Stimulated activated CD8-positive, alpha-beta memory T cell treated with anti-CD3 and anti-CD28 coated beads, Interleukin-7, amount 100 ng/mL, for 24 hours (primary cell): ENCODE measurements at regions not wholly inside any gene's neighbourhood (a gene's known extent, or its start where the extent isn't known, plus 50 kb on each side); places are given as distances from the start of the nearest gene placed in this dataset.
"Not testable (repeated sequence)": the region's sequence is repeated elsewhere in the genome, so short reads cannot be mapped to it uniquely, and the experiment has no call there.

Experiments used
- DNase-seq: peaks from one replicate; pipeline ENCODE4 v3.0.0-alpha.2; 2020; ENCODE audit warnings: low read depth

DNA sequence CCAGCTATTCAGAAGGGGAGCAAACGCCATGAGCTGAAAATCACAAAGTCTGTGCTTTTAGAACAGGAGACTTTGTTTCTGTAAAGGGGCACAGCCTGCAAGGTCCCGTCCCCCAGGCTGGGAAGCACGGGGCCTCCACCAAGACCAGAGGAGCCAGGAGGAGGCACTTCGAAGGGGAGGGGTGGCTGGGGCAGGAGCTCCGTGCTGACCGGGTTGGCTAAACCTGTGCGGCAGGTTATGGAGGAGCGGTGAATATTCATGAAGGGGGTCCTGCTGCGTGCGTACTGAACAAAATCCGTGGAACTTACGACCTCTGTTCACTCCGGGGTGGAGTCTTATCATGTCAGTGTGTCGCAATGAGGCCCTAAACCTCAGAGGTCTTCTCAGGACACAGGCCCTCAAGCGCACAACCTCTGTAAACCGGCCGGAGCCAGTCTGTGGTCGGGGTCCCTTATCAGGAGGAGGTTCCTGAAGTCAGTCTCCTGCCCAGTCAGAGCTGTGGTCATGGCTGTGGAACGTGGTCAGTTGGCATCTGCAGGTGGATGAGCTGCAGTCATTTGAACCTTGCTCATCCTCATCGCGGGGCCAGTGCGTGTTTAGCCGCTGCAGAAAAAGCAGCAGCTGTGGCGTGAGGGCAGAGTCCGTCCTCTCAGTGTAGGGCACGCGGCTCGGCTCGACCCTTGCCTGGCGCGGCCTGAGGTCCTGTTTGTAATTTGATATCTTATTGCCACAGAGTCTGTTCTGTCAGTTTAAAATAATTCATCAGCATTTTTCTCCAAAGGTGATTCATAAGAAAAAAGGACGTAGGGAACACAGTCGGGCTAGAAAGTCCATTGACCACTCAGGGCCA is 5507.7 kb upstream of the TPTE start:
- not testable (repeated sequence) for DNase-seq

DNA sequence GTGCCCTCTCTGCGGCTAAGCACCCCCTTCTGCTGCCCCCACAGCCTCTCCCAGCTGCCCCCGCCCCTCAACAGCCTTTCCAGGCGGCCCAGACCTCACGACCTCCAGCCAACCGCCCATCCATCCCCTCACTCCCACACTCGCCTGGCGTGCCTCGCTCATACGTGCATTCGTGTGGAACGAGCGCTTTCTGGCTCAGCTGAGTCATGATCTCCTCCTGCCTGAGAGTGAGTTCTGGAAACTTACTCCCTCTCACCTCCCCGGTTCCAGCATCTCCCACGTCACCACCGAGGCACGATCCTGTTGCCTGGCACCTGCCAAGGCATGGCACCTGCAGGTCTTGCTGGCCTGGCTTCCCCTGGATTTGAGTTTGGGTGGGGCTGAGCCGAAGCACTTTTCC is 5506.2 kb upstream of the TPTE start:
- DNase-seq, result not testable (repeated sequence)

DNA sequence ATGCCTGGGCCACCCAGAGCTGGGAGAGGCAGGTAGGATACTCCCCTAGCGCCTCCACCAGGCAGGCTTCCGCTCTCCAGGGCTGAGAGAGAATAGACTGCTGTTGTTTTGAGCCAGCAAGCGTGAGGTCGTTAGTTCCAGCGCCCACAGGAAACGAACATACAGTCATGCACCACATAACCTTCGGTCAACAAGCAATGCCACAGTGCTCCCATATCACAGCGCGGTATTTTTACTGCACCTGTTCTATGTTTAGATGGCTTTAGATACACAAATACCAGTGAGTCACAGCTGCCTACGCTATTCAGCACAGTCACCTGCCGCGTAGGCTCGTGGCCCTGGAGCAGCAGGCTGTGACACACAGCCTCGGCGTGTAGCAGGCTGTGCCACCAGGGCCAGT is 5502.3 kb upstream of the TPTE start:
- not testable (repeated sequence) for DNase-seq

GRCh38 chr21:5021815-5022214 is 5499.6 kb upstream of the TPTE start:
- DNase-seq, result not testable (repeated sequence)

- not testable (repeated sequence) for DNase-seq
Observed at GRCh38 chr21:5022254-5022653, 5499.1 kb upstream of the TPTE start.

- DNase-seq, result not testable (repeated sequence)
Observed at GRCh38 chr21:5022748-5023147, 5498.6 kb upstream of the TPTE start.

DNA sequence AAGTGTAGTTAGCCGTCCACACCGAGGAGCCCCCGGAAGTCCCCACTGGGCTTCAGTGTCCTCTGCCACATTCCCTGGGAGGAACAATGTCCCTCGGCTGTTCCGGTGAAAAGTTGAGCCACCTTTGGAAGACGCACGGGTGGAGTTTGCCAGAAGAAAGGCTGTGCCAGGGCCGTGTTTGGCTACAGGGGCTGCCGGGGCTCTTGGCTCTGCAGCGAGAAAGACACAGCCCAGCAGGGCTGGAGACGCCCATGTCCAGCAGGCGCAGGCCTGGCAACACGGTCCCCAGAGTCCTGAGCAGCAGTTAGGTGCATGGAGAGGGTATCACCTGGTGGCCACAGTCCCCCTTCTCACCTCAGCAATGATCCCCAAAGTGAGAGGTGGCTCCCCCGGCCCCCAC is 5486.2 kb upstream of the TPTE start:
- not testable (repeated sequence) for DNase-seq

GRCh38 chr21:5035587-5035986 is 5485.8 kb upstream of the TPTE start:
- DNase-seq, result not testable (repeated sequence)

- DNase-seq, result not testable (repeated sequence)
Observed at GRCh38 chr21:5037606-5038331, 5483.6 kb upstream of the TPTE start.

GRCh38 chr21:5039926-5040325 is 5481.5 kb upstream of the TPTE start:
- DNase-seq, result not testable (repeated sequence)

GRCh38 chr21:5042583-5042982 is 5478.8 kb upstream of the TPTE start:
- not testable (repeated sequence) for DNase-seq

- not testable (repeated sequence) for DNase-seq
Observed at GRCh38 chr21:5044812-5045211, 5476.6 kb upstream of the TPTE start.

GRCh38 chr21:5051303-5052018 is 5469.9 kb upstream of the TPTE start:
- not testable (repeated sequence) for DNase-seq

DNA sequence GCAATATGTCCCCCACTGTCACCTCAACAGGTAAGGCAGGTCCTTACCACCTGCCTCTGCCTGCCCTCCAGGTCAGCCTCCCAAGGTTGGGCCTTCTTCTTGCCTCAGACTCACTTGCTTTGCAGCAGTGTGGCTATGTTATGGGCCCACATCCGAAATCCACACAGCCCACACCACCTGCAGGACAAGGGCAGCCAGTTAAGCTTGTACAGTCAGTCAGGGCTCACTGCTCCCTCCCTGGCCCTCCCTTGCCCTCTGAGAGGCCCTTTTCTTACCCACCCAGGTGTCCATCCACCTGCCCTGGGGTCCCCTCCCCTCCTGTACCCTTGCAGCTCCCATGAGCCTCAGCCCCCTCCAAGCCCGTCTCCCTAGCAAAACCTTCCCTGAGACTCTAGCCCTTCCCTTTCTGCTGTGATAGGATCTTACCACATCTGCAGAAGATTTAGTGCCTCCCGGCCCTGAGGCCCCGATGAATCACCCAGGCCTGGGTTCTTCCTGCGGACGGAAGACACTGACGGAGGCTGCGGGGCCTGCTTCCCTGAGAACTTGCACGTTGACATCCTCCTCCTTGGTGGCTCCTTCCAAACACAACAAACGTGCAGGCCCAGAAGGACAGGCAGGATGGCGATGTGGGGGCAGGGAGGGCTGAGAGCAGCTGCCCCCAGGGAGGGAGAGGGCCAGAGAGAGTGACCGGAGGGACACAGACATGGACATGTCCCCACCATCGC is 5466.2 kb upstream of the TPTE start:
- DNase-seq, result not testable (repeated sequence)

DNA sequence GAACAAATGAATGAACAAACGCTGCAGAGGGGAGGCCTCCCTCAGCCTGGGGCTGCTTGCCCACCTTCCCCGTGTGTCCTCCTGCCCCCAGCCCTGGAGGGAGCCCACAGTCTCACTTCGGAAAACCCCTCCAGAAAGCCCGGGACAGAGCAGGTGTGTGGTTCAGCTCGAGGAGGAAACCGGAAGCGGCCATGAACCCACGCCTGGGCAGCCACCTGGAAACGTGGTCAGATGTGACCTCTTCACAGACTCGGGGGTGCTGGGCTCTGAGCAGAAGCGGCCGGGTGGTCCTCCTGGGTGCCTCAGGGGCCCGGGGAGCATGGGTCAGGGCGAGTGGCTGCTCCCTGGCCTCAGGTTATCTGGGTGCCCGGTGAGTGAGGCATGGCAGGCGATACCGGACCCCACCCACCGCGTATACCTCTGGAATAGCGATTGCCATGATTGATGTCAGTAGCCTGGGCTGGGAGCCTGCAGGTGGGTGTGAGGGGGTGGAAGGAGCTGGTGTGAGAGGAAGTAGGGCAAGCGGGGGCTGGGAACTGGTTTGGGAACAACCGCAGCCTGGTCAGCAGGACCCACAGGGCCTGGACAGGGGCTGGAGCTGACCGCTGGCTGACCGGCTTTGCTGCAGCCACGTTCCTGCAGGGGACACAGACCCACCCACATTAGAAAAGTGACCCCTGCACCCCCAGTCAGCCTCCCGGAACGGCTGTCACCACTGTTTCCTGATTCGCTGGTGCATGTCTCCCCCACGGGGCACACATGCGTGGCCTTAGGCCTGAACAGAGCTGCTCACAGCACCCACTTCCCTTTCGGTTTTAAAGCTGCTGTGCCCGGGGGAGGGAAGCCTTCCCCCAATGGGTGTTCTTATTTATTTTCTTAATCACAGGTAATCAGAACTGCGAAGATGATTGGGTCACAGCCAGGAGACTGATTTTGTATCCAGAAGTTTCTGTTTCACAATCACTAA is 5465.1 kb upstream of the TPTE start:
- not testable (repeated sequence) for DNase-seq

DNA sequence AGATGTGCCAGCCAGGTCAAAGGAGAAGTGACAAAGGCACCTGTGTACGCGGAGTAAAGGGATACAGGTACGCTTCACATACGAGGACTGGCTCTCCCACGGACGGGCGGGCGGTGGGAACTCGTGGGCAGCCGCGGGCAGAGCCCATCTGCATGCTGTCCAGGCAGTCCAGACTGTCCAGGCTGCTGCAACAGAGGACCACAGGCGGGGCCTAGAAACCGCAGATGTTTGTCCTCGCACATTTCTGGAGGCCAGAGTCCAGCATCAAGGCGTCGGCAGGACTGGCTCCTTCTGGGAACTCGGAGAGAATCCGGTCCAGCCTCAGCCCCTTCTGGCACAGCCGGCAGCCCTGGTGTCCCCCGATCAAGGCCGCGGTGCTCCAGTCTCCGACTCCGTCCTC is 5464.3 kb upstream of the TPTE start:
- not testable (repeated sequence) for DNase-seq

- DNase-seq, result not testable (repeated sequence)
Observed at GRCh38 chr21:5060364-5061083, 5460.9 kb upstream of the TPTE start.

DNA sequence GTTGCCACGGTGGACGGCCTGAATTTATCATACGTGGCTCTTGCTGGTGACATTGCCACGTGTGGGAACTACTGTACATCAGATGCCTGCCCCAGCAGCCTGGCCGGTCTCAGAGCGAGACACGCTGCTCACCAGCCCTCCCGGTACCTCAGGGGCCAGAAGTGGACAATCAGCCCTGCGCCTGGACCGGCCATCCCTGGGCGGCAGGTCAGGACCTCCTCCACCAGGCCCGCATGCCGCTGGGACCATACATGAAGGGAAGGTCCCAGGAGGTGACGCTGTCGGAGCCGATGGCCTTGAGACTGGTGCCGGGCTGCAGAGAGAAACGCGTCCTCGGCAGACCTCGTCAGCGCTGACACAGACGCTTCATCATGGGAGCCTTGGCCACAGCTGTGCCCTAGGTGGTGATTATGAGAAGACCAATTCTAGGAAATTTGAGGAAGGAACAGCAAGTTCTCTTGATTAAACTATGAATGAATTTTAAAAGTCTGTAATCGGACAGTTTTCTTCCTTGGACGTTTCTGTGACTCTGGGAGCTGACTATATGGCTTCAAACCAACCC is 5456.7 kb upstream of the TPTE start:
- not testable (repeated sequence) for DNase-seq
